Dermis blood vessel endothelial cell (primary cell): ENCODE measurements at regions not wholly inside any gene's neighbourhood (a gene's known extent, or its start where the extent isn't known, plus 50 kb on each side); places are given as distances from the start of the nearest gene placed in this dataset.
"Not testable (repeated sequence)": the region's sequence is repeated elsewhere in the genome, so short reads cannot be mapped to it uniquely, and the experiment has no call there.

Experiments used
- DNase-seq: peaks from one replicate; pipeline ENCODE4 v3.0.0; 2010

GRCh38 chr6:27726619-27727023, 185.6 kb downstream of the OR2B2 start:
- no peak for DNase-seq

GRCh38 chr6:27720607-27721580, 191.3 kb downstream of the OR2B2 start:
- DNase-seq, result peak; percentile 30

- not testable (repeated sequence) for DNase-seq
Observed at GRCh38 chr6:27719039-27719438, 193.2 kb downstream of the OR2B2 start.

- DNase-seq, result no peak
Observed at GRCh38 chr6:27706431-27706830, 205.8 kb downstream of the OR2B2 start.

GRCh38 chr6:27700337-27700736, 211.9 kb downstream of the OR2B2 start:
- no peak for DNase-seq

GRCh38 chr6:27694547-27694874, 217.7 kb downstream of the OR2B2 start:
- no peak for DNase-seq

- DNase-seq, result no peak
Observed at GRCh38 chr6:27693766-27694546, 218.2 kb downstream of the OR2B2 start.

- DNase-seq, result not testable (repeated sequence)
Observed at GRCh38 chr6:27692133-27692532, 219.2 kb upstream of the ZNF184 start.

- DNase-seq, result peak; percentile 76
Observed at GRCh38 chr6:27688014-27688586, 215.2 kb upstream of the ZNF184 start.

GRCh38 chr6:27687154-27688013, 214.5 kb upstream of the ZNF184 start:
- peak; percentile 84 for DNase-seq

- no peak for DNase-seq
Observed at GRCh38 chr6:27685279-27685678, 212.4 kb upstream of the ZNF184 start.

- peak; percentile 66 for DNase-seq
Observed at GRCh38 chr6:27684264-27685211, 211.6 kb upstream of the ZNF184 start.

- no peak for DNase-seq
Observed at GRCh38 chr6:27679964-27680694, 207.2 kb upstream of the ZNF184 start.

- no peak for DNase-seq
Observed at GRCh38 chr6:27679308-27679963, 206.5 kb upstream of the ZNF184 start.

GRCh38 chr6:27678469-27678868, 205.6 kb upstream of the ZNF184 start:
- DNase-seq, result no peak

- DNase-seq, result no peak
Observed at GRCh38 chr6:27674882-27675281, 202.0 kb upstream of the ZNF184 start.

- DNase-seq, result peak; percentile 37
Observed at GRCh38 chr6:27672113-27672799, 199.4 kb upstream of the ZNF184 start.

GRCh38 chr6:27669624-27670301, 196.9 kb upstream of the ZNF184 start:
- no peak for DNase-seq

- no peak for DNase-seq
Observed at GRCh38 chr6:27669295-27669623, 196.4 kb upstream of the ZNF184 start.
